HG03432 (cell line): ENCODE measurements at regions not wholly inside any gene's neighbourhood (a gene's known extent, or its start where the extent isn't known, plus 50 kb on each side); places are given as distances from the start of the nearest gene placed in this dataset.
"Not testable (repeated sequence)": the region's sequence is repeated elsewhere in the genome, so short reads cannot be mapped to it uniquely, and the experiment has no call there.

Experiments used
- ATAC-seq: cut with Tn5 transposase; IDR thresholded peaks from one replicate; pipeline ENCODE4 v1.9.1; 2021; ENCODE audit warnings: mild to moderate bottlenecking, moderate library complexity; ENCODE audit not compliant: unreplicated experiment

DNA sequence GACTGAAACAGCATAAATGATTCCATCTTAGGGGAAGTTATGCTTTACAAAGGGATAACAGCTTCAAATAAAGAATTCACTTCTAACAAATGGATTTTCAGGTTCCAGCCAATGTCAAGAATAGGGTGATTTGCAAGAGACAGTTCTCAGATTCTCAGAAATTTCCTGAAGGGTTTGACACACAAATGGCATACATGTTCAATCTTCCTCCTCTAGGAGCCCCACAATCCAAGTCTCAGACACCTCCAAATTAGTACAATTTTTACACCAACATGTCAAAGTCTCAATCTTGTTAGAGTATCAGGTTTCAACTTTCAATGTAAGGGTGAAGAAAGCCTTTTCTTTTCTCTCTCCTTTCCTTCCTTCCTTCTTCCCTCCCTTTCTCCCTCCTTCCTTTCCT lies 996.6 kb downstream of the TLE1 start:
- ATAC-seq, result no peak

DNA sequence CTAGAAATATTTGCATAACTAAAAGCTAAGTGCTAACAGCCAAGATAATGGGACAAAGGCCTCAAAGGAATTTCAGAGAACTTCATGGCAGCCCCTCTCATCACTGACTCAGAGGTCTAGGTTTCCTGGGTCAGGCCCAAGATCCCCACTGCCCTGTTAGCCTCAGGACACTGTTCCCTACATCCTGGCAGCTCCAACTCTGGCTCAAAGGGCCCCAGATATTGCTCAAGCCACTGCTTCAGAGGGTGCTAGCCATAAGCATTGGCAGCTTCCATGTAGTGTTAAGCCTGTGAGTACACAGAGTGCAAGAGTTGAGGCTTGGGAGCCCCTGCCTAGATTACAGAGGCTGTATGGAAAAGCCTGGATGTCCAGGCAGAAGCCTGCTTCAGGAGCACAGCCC lies 998.1 kb downstream of the TLE1 start:
- ATAC-seq, result no peak

DNA sequence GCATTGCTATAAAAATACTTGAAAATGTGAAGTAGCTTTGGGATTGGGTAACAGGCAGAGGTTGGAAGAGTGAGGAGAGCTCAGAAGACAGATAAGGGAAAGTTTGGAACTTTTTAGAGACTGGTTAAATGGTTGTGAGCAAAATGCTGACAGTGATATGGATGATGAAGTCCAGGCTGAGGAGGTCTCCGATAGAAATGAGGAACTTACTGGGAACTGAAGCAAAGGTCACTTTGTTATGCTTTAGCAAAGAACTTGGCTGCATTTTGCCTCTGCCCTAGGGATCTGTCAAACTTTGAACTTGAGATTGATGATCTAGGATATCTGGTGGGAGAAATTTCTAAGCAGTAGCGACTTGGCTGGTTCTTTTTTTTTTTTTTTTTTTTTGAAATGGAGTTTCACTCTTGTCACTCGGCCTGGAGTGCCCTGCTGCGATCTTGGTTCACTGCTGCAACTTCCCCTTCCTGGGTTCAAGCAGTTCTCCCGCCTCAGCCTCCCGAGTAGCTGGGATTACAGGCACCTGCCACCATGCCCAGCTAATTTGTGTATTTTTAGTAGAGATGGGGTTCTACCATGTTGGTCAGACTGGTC lies 998.9 kb downstream of the TLE1 start:
- ATAC-seq, result no peak

DNA sequence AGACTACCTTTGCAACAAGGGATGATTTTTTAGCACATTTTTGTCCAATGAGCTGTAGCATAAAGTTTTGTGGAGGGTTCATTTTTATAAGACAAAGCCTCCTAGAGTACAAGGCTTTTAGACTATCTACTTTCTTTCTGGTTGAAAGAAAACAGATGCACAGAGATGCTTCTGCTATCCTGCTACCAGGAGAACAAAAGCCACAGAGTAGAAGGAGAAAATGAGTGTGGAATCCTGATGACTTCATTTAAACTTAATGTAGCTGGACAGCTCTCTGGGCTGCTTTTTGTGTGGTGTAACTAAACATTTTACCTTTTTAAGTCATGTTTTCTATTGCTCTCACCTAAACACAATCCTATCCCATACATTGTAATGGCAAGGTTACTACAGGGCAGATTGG lies 1009.4 kb downstream of the TLE1 start:
- no peak for ATAC-seq

DNA sequence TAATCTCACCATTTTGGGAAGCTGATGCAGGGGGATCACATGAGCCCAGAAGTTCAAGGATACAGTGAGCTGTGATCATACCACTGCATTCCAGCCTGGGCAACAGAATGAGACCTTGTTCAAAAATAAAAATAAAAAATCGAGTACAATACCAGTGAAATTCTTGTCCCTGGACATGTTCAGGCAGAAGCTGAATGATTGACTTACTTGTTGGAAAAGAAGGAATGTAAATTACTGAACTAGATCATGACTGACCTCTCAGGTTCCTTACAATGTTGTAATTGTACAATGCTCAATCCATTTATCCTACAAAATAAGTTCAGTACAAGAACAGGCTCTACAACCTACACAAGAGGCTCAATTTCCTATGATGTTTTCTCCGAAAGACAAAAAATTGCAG lies 1010.4 kb downstream of the TLE1 start:
- ATAC-seq, result no peak

DNA sequence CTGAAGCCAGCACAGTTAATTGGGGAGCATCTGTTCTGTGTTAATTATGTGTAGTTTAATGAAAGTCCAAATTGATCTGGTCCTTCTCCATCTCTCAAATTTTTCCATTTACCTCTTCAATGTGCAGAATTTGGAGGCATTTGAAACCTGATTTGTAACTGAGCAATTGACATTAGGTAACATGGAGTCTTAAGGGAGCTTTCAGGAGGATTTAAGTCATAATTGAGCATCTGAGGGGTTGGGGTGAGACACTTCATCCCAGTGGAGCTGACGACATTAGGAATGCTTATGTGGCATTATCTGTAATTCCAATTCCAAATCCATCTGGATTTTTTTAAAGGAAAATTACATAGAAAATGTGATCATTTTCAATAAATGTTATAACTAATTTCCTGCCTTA lies 1015.9 kb downstream of the TLE1 start:
- no peak for ATAC-seq

DNA sequence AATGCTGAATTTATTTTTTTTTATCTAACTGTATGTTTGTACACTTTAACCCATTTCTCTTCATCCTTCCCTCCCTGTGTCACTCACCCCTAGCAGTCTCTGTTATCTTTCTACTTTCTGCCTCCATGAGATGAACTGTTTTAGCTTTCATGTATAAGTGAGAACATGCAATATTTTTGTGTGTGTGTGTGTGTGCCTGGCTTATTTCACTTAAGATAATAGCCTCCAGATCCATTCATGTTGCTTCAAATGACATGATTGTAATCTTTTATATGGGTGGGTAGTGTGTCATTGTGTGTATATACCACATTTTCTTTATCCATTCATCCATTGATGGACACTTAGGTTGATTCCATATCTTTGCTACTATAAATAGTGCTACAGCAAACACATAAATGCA lies 1023.9 kb downstream of the TLE1 start:
- no peak for ATAC-seq

DNA sequence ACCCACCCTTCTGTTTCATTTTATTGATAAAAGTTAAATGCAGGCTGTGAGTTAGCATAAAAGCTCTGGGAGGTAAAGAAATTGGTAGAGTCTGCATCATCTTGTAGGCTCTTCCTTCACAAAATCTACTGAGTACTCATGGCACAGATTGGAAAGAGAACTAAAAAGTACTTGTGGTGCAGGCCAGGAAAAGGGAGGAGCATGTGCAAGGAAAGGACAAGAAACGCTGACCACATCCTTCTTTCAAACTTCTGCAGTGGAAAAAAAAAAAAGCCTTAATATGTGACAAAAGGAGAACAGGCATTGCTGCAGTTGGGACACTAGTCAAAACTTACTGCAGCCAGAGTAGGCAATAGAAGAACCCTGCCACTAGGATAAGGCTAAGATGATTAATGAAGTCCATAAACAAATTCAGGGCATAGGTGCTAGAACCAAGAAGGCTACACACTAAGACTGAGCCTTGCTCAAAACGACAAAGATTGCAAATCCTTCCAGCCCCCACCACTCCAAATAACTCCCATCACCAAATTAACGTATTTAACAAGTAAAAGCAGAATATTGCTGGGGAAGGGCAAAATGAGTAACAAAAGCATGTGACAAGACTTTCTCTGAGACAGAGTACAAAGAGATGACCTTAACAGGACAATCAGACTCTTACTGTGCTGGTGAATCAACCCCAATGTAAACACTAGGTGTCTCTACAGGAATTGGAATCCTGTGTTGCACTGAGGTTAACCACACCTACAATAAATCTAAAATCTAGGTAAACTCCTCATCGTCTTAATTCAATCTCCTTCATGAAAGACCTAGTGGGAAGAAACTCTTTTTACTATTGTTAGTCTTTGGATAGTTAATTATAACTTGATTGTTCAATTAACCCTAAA lies 1024.8 kb downstream of the TLE1 start:
- no peak for ATAC-seq

DNA sequence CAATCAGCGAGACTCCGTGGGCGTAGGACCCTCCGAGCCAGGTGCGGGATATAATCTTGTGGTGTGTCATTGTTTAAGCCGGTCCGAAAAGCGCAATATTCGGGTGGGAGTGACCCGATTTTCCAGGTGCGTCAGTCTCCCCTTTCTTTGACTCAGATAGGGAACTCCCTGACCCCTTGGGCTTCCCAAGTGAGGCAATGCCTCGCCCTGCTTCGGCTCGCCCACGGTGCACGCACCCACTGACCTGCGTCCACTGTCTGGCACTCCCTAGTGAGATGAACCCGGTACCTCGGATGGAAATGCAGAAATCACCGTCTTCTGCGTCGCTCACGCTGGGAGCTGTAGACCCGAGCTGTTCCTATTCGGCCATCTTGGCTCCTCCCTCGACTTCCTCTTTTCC lies 1029.6 kb downstream of the TLE1 start:
- not testable (repeated sequence) for ATAC-seq

DNA sequence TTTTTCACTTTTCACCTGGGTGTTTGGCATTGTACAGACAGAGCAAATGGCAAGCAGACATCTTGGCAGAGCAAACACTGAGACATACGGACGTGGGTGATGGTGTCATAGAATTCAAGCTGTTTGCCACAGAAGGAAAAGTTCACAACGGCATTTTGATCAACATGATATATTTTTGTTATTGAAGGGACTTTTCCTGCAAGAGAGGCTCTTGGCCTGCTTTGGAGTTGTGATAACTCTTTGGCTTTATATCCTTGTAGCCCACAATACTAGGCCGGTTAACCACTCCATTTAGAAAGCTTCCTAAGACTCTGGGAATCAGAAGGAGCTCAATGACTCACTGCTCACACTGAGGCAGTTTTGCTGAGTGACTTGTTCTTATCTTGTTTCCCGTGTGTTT lies 1038.3 kb downstream of the TLE1 start:
- ATAC-seq, result no peak

DNA sequence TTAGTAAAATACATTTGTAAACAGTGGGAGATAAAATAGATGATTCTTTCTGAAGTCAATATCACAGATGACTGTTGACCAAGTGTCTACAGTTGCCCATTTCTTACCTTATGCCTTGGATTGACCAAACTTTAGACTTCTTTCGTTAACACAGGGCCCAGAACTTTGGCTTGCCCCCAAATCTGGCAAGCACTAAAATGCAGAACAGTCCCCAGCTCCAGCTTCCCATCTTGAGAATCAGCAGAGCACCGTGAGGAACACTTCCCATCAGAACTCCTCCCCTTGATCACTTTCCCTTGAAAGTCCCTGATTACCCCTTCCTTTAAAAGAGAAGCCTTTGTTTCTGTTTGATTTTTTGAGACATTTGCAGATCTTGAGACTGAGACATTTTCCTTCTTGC lies 1039.9 kb downstream of the TLE1 start:
- ATAC-seq, result no peak

DNA sequence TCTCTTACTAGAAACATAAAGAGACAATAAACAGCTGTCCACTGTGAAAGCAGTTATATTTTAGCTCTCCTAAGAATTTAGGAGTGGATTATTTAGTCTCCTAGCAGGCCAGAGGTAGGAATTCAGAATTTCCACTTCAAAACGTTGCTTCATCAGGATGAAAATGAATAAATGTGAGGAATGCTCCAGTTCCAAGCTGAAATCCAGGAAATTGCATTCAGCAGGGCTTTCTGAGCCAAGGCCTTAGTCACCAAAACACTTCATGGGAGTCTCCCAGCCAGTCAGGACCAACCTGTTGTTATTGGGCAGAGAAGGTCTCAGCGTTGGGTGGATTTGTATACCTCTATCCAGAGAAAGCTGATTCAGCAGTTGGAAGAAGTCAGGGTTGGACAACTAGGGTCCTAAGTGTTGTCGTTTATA lies 1040.3 kb downstream of the TLE1 start:
- no peak for ATAC-seq

DNA sequence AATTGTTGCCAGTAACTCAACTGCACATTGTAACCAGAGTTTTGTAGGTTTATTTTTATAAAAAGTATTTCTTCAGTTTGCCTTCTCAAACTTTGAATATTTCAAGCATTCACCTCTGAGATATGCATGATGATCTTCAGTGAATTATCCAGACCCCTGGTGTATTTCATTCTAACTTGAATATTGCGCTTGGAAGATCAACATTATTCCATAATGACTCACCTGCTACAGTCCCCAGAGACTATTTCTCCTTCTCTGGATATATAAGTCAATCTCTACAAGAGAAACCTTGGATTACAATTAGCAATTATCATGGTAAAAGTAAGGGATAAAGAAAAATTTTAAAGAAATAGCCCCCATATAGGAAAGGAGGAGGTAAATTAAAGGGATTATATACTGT lies 1041.0 kb downstream of the TLE1 start:
- ATAC-seq, result no peak

DNA sequence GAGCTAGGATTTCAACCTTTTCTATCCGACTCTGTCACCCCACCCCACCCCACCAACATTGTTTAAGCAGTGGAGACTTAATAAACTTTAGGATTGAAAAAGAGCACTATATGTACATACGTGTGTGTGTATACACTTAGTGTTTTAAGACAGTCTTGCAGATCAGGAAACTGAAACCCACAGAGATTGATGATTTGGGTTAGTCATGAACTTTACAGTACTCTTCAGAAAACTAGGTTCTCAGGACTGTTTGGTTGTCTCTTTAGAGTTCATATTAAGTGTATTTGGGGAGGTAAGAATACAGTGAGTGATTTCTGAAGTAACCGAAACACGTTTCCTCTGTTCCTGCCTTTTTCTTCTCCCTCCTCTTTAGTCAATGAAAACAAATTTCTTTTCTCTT lies 1043.1 kb downstream of the TLE1 start:
- no peak for ATAC-seq

DNA sequence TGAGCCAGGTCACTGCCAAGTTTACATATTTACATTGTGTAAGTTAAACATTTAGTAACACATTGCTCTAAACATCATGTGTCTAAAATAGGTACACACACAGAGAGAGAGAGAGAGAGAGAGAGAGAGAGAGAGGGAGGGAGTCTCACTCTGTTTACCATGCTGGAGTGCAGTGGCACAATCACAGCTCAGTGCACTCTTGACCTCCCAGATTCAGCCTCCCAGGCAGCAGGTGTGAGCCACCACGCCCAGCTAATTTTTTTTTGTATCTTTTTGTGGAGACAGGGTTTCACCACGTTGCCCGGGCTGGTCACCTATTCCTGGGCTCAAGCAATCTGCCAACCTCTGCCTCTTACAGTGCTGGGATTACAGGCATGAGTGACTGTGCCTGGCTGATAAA lies 1045.3 kb downstream of the TLE1 start:
- ATAC-seq, result no peak

DNA sequence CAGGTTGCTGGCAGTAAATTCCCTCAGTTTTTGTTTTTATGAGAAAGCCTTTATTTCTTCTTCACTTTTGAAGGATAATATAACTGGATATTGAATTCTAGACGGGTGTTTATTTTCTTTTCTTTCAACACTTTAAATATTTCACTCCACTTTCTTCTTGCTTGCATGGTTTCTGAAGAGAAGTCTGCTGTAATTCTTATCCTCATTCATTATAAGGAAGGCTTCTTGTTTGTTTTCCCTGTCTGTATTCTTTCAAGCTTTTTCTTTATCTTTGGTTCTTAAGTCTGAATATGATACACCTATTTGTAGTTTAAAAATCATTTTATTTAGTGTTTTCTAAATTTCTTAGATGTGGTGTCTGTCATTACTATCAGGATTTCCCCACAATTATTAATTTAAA lies 1054.3 kb downstream of the TLE1 start:
- ATAC-seq, result no peak

DNA sequence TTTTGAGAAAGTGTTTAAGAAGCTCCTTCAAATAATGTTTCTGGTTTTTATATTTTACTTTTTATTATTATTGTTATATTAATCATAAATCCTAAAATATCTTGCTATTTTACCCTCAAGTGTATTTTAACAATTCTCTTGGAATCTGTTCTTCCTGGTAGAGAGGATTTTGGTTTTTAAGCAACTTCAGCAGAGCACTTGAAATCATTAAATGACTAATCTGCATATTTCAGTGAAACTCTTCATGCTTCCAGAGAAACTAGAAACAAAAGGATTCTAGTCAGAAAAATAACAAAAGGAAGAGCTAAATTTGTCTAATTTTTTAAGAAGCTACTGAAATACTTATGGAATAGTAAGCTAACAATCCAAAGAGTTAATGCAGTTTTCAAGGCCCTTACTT lies 1057.3 kb downstream of the TLE1 start:
- ATAC-seq, result no peak

DNA sequence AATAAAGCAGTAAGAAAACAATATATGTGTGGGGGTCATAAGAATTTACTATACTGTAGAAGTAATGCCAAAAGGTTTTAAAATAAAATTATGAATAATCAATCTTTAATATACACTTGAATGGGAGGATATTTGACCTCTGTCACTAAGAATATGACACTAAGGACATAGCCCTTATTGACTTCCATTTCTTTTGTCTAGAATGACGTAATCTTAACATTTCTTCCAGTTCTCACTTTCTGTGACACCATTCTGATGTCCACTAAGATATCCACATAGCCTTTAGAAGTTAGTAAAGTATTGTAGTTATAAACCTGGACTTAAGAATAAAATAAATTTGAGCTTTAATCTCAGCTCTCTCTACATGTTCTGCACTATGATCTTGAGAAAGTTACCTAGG lies 1050.7 kb downstream of the TLE4 start:
- ATAC-seq, result no peak

DNA sequence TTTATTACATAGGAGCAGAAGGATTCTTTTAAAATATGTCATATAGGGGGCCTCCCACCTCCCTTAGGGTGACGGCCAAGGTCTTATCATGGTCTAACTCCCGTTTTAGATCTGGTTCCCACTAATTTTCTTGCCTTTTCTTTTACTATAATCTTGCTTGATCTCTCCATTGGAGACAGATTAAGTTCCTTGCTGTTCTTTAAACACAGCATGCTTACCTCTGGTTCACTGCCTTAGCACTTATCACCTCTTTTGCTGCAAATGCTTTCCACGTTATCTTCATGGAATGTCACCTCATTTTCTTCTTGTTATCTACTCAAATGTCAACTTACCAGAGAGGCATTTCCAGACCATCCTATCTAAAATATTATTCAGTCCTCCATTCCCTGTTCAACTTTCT lies 1047.6 kb downstream of the TLE4 start:
- no peak for ATAC-seq

DNA sequence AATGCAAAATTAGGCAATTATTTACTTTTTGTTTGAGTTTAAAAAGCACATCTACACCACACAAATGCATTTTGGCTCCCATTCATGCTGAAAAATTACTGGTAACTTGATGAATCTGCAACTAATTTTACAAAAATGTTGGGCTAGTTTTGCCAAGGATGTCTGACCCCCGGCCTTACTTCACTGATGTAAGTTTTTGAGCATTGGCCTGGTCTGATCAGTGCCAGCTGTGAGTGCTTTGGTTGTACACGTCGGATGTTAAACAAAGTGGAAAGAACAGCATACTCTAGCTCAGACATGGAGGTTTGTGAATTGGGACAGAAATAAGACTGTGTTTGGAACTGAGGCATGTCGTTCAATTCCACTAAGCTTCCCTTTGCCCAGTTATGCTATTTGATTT lies 1044.2 kb downstream of the TLE4 start:
- no peak for ATAC-seq

DNA sequence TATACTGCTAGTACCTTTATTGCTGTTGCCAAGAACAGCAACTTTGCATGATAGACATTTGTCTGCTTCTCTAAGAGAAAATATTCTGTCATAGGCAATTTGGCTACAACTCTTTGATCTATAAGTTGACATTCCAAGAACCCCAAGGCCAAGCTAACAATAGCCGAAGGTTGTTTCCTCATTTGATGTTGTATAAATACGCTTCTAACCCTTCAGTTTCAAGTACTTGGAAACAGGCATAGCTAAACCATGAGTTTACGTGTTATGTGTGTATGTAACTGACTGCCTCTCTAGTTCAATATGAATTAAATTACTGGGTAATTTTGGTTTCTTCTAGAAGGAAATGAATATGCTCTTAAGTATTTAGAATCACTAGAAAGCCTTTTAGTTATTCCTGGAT lies 1034.0 kb downstream of the TLE4 start:
- no peak for ATAC-seq

DNA sequence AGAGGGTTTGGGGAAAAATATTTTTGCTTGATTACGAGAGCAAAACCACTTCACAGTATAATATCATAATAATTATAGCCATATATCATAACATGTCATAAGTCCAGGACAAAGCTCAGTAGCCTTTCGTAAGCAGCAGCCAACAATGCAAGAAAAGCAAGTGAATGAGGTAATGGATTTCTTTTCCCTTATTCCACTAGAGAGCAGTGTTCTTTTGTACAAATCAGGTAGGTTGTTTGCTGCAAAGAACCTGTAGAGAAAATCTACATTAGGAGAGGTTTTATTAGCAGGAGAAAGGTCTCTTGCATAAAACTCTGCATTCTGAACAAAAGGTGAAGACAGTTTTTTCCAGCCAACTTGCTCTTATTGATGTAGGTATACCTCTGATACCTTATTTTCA lies 1033.4 kb downstream of the TLE4 start:
- ATAC-seq, result no peak

DNA sequence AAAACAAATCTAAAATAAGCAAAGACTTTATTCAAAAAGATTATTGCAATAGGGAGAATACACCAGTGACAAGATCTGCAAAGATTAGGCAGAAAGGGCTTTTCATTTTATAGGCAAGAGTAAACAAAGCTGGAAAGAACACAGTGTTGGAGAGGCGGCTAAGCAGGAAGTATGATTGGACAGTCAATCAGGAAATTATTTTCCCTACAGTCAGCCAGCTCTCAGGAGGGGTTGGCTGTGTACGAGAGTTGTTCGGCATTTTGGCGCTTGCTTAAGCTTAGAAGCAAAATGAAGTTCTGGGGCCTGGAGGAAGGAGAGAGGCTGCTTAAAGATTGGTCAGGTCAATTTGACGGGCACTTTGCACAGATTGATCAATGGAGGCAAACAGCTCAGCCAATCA lies 1030.5 kb downstream of the TLE4 start:
- ATAC-seq, result no peak
